ENCODE measurements at regions not wholly inside any gene's neighbourhood (a gene's known extent, or its start where the extent isn't known, plus 50 kb on each side); places are given as distances from the start of the nearest gene placed in this dataset.

GRCh38 chr1:88079036-88079435 is 605.0 kb upstream of the PKN2 start:
- Histone ChIP-seq H3K79me2 (ENCODE audit: low read length) (no peaks in the 10 kb centered on the region), H3K9me2 (replicated peaks; ENCODE audit: insufficient read depth, low read length) (no peaks in the 10 kb centered on the region), H3K27me3 (replicated peaks; ENCODE audit: insufficient read depth, low read length) (no peaks in the 10 kb centered on the region), H3K4me1 (ENCODE audit: low read length) (no peaks in the 10 kb centered on the region), H3K4me3 (ENCODE audit: low read length) (no peak overlapping the region), H3K27ac (ENCODE audit: low read length) (no peak overlapping the region), H3K9me3 (replicated peaks; ENCODE audit: insufficient read depth, low read length) (no peaks in the 10 kb centered on the region), H3K36me3 (replicated peaks; ENCODE audit: insufficient read depth, low read length) (no peaks in the 10 kb centered on the region), H3K9ac (ENCODE audit: low read length) (no peak overlapping the region), H4K20me1 (ENCODE audit: insufficient read depth, low read length) (no peaks in the 10 kb centered on the region), H2AFZ (ENCODE audit: low read length) (no peak overlapping the region), H3K4me2 (ENCODE audit: low read depth, low read length) (no peak overlapping the region), H3F3A (ENCODE audit: insufficient read depth, low read length) (no peaks in the 10 kb centered on the region)
- TF ChIP-seq EZH2phosphoT487 (IDR thresholded peaks at IDR 0.05; ENCODE audit: low read length) (no peak), CTCF (IDR thresholded peaks at IDR 0.05; ENCODE audit: low read length) (peak; percentile 23; the same call in 1 of the 2 replicates)
- no peak for DNase-seq

GRCh38 chr1:88080875-88081274 is 603.2 kb upstream of the PKN2 start:
- no peaks in the 10 kb centered on the region for H4K20me1 ChIP-seq (ENCODE audit: insufficient read depth, low read length)
- H3K4me2 ChIP-seq (ENCODE audit: low read depth, low read length): no peak overlapping the region
- TF ChIP-seq EZH2 (optimal IDR thresholded peaks at IDR 0.05; ENCODE audit: low read depth, low read length) (no peak), EZH2phosphoT487 (IDR thresholded peaks at IDR 0.05; ENCODE audit: low read length) (no peak), CTCF (IDR thresholded peaks at IDR 0.05; ENCODE audit: low read length) (no peak)
- no peak overlapping the region for H3K4me3 ChIP-seq (ENCODE audit: low read length)
- H3K9me2 ChIP-seq (replicated peaks; ENCODE audit: insufficient read depth, low read length): no peaks in the 10 kb centered on the region
- H3K27me3 ChIP-seq (replicated peaks; ENCODE audit: insufficient read depth, low read length): no peaks in the 10 kb centered on the region
- no peak overlapping the region for H3K9ac ChIP-seq (ENCODE audit: low read length)
- H3K36me3 ChIP-seq (replicated peaks; ENCODE audit: insufficient read depth, low read length): no peaks in the 10 kb centered on the region
- no peak overlapping the region for H2AFZ ChIP-seq (ENCODE audit: low read length)
- H3K79me2 ChIP-seq (ENCODE audit: low read length): no peaks in the 10 kb centered on the region
- no peaks in the 10 kb centered on the region for H3K4me1 ChIP-seq (ENCODE audit: low read length)
- H3F3A ChIP-seq (ENCODE audit: insufficient read depth, low read length): no peaks in the 10 kb centered on the region
- no peak overlapping the region for H3K27ac ChIP-seq (ENCODE audit: low read length)
- no peaks in the 10 kb centered on the region for H3K9me3 ChIP-seq (replicated peaks; ENCODE audit: insufficient read depth, low read length)
- DNase-seq: no peak

GRCh38 chr1:88088481-88088880 is 595.6 kb upstream of the PKN2 start:
- no peak for DNase-seq
- Histone ChIP-seq H3K36me3 (replicated peaks; ENCODE audit: insufficient read depth, low read length) (no peaks in the 10 kb centered on the region), H3F3A (ENCODE audit: insufficient read depth, low read length) (no peaks in the 10 kb centered on the region), H3K4me1 (ENCODE audit: low read length) (no peaks in the 10 kb centered on the region), H3K79me2 (ENCODE audit: low read length) (no peaks in the 10 kb centered on the region), H3K27me3 (replicated peaks; ENCODE audit: insufficient read depth, low read length) (no peaks in the 10 kb centered on the region), H3K9me2 (replicated peaks; ENCODE audit: insufficient read depth, low read length) (no peaks in the 10 kb centered on the region), H3K9ac (ENCODE audit: low read length) (no peak overlapping the region), H3K27ac (ENCODE audit: low read length) (no peak overlapping the region), H3K4me3 (ENCODE audit: low read length) (no peak overlapping the region), H3K4me2 (ENCODE audit: low read depth, low read length) (no peak overlapping the region), H3K9me3 (replicated peaks; ENCODE audit: insufficient read depth, low read length) (no peaks in the 10 kb centered on the region), H2AFZ (ENCODE audit: low read length) (no peak overlapping the region), H4K20me1 (ENCODE audit: insufficient read depth, low read length) (no peaks in the 10 kb centered on the region)
- TF ChIP-seq EZH2 (optimal IDR thresholded peaks at IDR 0.05; ENCODE audit: low read depth, low read length): no peak
- no peak for TF ChIP-seq CTCF (IDR thresholded peaks at IDR 0.05; ENCODE audit: low read length)
- no peak for TF ChIP-seq EZH2phosphoT487 (IDR thresholded peaks at IDR 0.05; ENCODE audit: low read length)
